HG03060 (cell line): ENCODE measurements at regions not wholly inside any gene's neighbourhood (a gene's known extent, or its start where the extent isn't known, plus 50 kb on each side); places are given as distances from the start of the nearest gene placed in this dataset.
"Not testable (repeated sequence)": the region's sequence is repeated elsewhere in the genome, so short reads cannot be mapped to it uniquely, and the experiment has no call there.

Source experiments
- ATAC-seq: cut with Tn5 transposase; IDR thresholded peaks from one replicate; pipeline ENCODE4 v1.9.1; 2021; ENCODE audit warnings: low read depth, moderate number of reproducible peaks; ENCODE audit not compliant: unreplicated experiment

GRCh38 chr10:117458571-117458970, 83.3 kb upstream of the PDZD8 start:
- no peak for ATAC-seq

GRCh38 chr10:117457932-117458331, 82.7 kb upstream of the PDZD8 start:
- ATAC-seq = no peak

DNA sequence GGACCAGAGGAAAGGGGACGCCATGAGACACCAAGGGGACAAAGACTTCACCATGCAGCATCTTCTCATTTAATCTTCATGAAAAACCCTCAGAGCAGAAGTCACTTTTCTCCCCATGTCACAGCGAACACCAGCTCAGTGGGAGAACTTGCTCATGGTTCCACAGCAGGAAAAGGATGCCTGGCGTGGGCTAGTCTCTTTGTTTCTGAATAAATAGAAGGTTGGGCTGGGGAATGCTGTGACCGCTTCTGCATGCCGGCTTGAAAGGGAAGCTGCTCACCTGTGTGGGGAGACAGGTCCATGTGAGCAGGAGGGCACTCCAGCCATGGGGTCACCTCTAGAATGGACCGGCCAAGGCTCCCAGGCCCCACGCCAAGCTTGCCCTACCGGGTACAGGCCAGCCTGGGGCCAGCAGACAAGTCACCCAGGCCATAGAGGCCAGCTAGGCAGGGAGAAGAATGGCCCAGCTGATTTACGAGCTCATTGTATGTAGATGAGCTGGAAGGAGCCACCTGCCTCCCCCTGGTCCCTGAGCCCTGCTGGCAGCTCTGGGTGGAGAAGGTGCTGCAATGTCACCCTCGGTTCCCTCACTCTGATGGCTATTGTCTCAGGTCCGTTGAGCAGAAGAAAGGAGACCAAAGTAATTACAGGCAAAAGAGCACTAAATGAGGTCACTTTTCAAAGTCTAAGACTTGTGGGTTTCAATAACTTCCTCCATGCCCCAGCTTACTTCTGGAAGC, 82.0 kb upstream of the PDZD8 start:
- ATAC-seq = no peak

- ATAC-seq = no peak
These were observed 80.1 kb upstream of the PDZD8 start for GRCh38 chr10:117455346-117455745.

DNA sequence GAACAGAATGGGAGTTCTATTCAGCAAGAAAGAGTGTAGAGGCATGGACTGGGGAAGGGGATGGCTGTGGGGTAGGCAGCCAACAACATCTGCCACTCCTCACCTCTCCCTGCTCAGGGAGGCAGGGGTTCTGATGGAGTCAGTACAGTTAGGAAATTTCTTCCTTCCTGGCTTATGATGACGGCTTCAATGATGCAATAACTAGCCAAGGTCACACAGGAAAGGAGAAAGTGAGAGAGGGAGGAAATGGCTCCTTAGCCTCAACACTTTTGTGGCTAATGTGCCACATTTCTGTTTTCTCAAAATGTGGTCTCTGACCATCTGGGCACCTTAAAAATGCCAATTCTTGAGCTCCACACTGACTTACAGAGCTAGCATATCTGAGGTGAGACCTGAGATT, 79.3 kb upstream of the PDZD8 start:
- ATAC-seq = no peak

GRCh38 chr10:117453484-117453883, 78.2 kb upstream of the PDZD8 start:
- not testable (repeated sequence) for ATAC-seq

DNA sequence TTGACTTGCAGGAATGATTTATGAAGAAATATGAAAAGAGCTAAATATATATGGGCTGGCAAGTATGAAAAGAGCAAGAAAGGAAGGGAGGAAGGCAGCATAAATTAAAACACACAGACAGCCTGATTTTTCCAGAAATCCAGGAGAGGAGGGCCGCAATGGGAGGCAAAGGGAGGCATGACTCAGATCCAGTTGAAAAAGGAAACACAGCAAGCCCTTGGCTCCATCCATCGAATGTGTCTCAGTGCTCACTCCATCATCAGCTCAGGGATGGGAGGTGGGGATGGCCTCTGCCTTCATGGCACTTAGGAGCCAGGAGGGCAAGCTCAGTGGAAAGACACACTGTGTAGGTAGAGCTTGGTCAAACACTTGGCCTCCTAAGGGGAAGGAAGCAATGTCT, 75.7 kb upstream of the PDZD8 start:
- no peak for ATAC-seq

- ATAC-seq = no peak
These were observed 74.4 kb upstream of the PDZD8 start for GRCh38 chr10:117449636-117450035.

DNA sequence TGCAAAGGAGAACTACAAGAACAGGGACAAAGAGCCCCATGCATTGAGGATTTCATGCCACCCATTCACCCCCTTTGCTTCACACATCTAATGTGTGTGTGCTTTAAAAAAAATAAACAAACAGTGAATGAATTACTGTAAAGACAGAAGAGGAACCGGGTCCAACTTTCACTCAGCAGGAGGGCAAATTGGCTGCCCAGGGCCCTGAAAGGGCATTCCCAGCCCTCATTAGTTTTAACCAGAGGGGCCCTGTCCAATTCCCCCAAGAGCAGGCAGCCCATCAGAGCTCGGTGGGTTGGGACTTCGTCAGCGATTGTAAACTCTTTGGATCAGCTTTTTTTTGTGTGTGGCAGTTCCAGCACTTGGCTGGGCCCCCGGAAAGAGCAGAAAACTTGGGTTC, 73.6 kb upstream of the PDZD8 start:
- ATAC-seq = no peak

GRCh38 chr10:117445992-117446391, 70.8 kb upstream of the PDZD8 start:
- no peak for ATAC-seq

GRCh38 chr10:117444497-117445040, 69.3 kb upstream of the PDZD8 start:
- ATAC-seq = no peak

DNA sequence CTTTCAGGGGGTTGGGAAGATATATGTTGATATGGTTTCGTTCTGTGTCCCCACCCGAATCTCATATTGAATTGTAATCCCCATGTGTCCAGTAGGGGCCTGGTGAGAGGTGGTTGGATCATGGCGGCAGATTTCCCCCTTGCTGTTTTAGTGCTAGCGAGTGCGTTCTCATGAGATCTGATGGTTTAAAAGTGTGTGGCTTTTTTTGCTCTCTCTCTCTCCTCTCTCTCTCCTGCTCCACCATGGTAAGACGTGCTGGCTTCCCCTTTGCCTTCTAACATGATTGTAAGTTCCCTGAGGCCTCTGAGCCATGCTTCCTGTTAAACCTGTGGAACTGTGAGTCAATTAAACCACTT, 68.4 kb upstream of the PDZD8 start:
- no peak for ATAC-seq

- ATAC-seq = peak; percentile 53
These were observed 67.9 kb upstream of the PDZD8 start for GRCh38 chr10:117442944-117443685.

DNA sequence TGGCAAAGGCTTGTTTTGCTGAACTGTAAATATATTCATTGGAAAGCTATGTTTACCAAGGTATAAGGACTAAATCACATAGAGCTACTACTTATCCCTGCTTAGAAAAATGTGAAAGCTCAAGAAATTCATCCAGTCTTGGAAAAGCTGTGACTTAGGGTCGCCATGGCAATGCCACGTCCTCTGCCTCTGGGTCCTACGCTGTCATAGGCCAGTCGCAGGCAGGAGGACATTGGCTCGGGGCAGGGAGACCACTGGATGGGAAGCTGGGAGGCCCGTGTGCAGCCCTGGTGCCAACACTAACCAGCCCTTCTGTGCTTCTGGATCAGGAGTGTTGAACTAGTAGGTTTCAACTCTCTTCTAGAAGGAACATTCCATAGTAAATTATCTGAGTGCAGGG, 67.3 kb upstream of the PDZD8 start:
- ATAC-seq = no peak

- peak; percentile 41 for ATAC-seq
These were observed 66.7 kb upstream of the PDZD8 start for GRCh38 chr10:117441812-117442443.

- no peak for ATAC-seq
These were observed 66.1 kb upstream of the PDZD8 start for GRCh38 chr10:117441361-117441760.

GRCh38 chr10:117439243-117439912, 64.1 kb upstream of the PDZD8 start:
- no peak for ATAC-seq

GRCh38 chr10:117432866-117433265, 57.6 kb upstream of the PDZD8 start:
- ATAC-seq = no peak

DNA sequence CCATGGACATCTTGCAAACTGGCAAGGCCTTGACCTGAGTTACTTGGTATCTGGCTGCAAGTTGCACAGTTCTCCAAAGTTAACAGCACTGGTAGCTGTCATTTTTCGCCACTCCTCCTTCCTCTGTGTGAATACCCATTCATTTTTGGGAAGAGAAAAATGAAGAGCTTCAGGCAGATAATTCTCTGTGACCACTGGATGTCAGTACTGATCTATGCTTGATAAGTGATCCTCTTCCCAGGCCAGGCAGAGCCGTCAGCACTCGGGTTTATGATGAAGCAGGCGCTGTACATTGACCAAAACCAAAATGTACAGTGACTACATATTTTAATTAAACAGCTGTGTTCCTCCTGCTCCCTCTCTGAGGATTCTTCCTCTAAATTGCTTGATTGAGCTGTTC, 55.9 kb upstream of the PDZD8 start:
- ATAC-seq = no peak

DNA sequence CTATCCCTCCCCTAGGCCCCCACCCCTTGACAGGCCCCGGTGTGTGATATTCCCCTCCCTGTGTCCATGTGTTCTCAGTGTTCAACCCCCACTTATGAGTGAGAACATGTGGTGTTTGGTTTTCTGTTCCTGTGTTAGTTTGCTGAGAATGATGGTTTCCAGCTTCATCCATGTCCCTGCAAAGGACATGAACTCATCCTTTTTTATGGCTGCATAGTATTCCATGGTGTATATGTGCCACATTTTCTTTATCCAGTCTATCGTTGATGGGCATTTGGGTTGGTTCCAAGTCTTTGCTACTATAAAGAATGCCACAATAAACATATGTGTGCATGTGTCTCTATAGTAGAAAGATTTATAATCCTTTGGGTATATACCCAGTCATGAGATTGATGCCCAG, 55.3 kb upstream of the PDZD8 start:
- not testable (repeated sequence) for ATAC-seq
